Ascending aorta (tissue), 2 donors: ENCODE measurements at regions not wholly inside any gene's neighbourhood (a gene's known extent, or its start where the extent isn't known, plus 50 kb on each side); places are given as distances from the start of the nearest gene placed in this dataset.

Source experiments
- DNase-seq, 2 donors: peaks; one replicate each; pipeline ENCODE4 v3.0.0-alpha.2; 2019; ENCODE audit warnings: low spot score in 2 of 2
- H3K27ac ChIP-seq, 2 donors: fragments of 200-600 bp; sonication (generic); one replicate each; pipeline ENCODE4 v1.5.1; 2016 to 2017; ENCODE audit warnings: mild to moderate bottlenecking in 1 of 2
- H3K27me3 ChIP-seq: fragments of 200-600 bp; sonication (generic); one replicate; pipeline ENCODE4 v1.5.1; 2017
- H3K36me3 ChIP-seq, 2 donors: fragments of 200-600 bp; sonication (generic); one replicate each; pipeline ENCODE4 v1.5.1; 2016
- H3K4me1 ChIP-seq, 2 donors: fragments of 200-600 bp; sonication (generic); one replicate each; pipeline ENCODE4 v1.5.1; 2016 to 2017; ENCODE audit warnings: mild to moderate bottlenecking in 1 of 2
- H3K4me3 ChIP-seq, 2 donors: fragments of 200-600 bp; sonication (generic); one replicate each; pipeline ENCODE4 v1.5.1; 2016 to 2017; ENCODE audit warnings: mild to moderate bottlenecking in 1 of 2
- H3K9me3 ChIP-seq, 2 donors: fragments of 200-600 bp; sonication (generic); one replicate each; pipeline ENCODE4 v1.5.1; 2016
- intact Hi-C: fragments of 100-400 bp; cut with DNase I; formaldehyde crosslinking; loops from one replicate; pipeline ENCODE4 v1.15.1; 2023
- TF ChIP-seq, protein P1 (sequence below), 3 experiments: fragments of 200-600 bp in 2 of 3; fragments of 450-650 bp in 1 of 3; sonication (generic) in 2 of 3; IDR thresholded peaks; one replicate each; pipeline ENCODE4 v1.5.1; 2016 to 2019; ENCODE audit warnings: antibody characterized with exemption in 3 of 3, mild to moderate bottlenecking in 1 of 3, moderate library complexity in 1 of 3

DNA sequence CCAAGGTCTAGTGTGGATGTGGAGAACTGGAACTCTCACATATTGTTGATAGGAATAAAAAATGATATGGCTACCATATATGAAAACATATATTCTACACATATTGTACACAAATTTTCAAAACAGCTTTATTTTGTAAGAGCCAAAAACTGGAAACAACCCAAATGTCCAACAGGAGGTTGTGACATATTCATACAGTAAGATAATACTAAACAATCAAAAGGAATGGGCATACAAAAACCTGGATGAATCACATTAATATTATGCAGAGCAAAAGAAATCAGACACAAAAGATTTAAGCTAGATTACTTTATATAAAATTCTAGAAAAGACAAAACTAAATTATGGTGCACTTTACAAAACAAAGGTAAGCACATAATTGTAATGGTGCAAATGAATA is 223.9 kb downstream of the SIM1 start:
- Histone ChIP-seq H3K36me3 (no peaks in the 10 kb centered on the region), H3K4me1 (no peaks in the 10 kb centered on the region), H3K27ac (no peak overlapping the region), H3K4me3 (no peak overlapping the region), H3K9me3 (no peaks in the 10 kb centered on the region), H3K27me3 (no peaks in the 10 kb centered on the region)
- DNase-seq, result no peak
- TF ChIP-seq, protein P1, sequence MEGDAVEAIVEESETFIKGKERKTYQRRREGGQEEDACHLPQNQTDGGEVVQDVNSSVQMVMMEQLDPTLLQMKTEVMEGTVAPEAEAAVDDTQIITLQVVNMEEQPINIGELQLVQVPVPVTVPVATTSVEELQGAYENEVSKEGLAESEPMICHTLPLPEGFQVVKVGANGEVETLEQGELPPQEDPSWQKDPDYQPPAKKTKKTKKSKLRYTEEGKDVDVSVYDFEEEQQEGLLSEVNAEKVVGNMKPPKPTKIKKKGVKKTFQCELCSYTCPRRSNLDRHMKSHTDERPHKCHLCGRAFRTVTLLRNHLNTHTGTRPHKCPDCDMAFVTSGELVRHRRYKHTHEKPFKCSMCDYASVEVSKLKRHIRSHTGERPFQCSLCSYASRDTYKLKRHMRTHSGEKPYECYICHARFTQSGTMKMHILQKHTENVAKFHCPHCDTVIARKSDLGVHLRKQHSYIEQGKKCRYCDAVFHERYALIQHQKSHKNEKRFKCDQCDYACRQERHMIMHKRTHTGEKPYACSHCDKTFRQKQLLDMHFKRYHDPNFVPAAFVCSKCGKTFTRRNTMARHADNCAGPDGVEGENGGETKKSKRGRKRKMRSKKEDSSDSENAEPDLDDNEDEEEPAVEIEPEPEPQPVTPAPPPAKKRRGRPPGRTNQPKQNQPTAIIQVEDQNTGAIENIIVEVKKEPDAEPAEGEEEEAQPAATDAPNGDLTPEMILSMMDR (IDR thresholded peaks at IDR 0.05), result no peak
- intact Hi-C loops, result no loop called here

- H3K4me3 ChIP-seq, result no peak overlapping the region
- H3K27ac ChIP-seq, result no peak overlapping the region
- no peaks in the 10 kb centered on the region for H3K27me3 ChIP-seq
- DNase-seq, result no peak
- H3K4me1 ChIP-seq, result no peaks in the 10 kb centered on the region
- intact Hi-C loops, result no loop called here
- no peaks in the 10 kb centered on the region for H3K36me3 ChIP-seq
- no peaks in the 10 kb centered on the region for H3K9me3 ChIP-seq
- TF ChIP-seq, protein P1 (IDR thresholded peaks at IDR 0.05), result no peak
Observed at GRCh38 chr6:100237821-100238220, 226.9 kb downstream of the SIM1 start.

DNA sequence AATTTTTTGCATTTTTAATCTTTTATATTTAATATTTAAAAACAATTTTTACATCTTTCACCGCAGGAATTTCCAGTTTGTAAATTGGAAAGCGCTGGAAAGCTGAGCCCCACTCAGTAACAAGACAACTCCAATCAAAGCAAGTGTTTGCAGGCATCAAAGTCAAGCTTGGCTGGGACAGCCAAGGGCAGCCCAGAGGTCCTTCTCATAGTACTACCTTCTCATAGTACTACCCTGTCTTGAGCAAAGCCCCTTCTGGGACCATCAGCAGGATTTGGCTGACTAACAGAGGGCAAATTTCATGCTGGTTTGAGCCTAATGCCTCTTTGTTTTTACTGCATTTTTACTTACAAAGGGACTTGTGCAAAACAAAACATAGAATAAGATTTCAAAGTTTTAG is 228.3 kb downstream of the SIM1 start:
- DNase-seq, result no peak
- no peak overlapping the region for H3K4me3 ChIP-seq
- H3K9me3 ChIP-seq, result no peaks in the 10 kb centered on the region
- no peak overlapping the region for H3K27ac ChIP-seq
- intact Hi-C loops, result no loop called here
- H3K36me3 ChIP-seq, result no peaks in the 10 kb centered on the region
- no peaks in the 10 kb centered on the region for H3K4me1 ChIP-seq
- TF ChIP-seq, protein P1 (IDR thresholded peaks at IDR 0.05), result no peak
- no peaks in the 10 kb centered on the region for H3K27me3 ChIP-seq

GRCh38 chr6:100235631-100236030 is 229.1 kb downstream of the SIM1 start:
- H3K4me3 ChIP-seq, result no peak overlapping the region
- no peak overlapping the region for H3K27ac ChIP-seq
- H3K4me1 ChIP-seq, result no peaks in the 10 kb centered on the region
- H3K36me3 ChIP-seq, result no peaks in the 10 kb centered on the region
- TF ChIP-seq, protein P1 (IDR thresholded peaks at IDR 0.05), result no peak
- no peaks in the 10 kb centered on the region for H3K27me3 ChIP-seq
- DNase-seq, result no peak
- intact Hi-C loops, result no loop called here
- no peaks in the 10 kb centered on the region for H3K9me3 ChIP-seq

DNA sequence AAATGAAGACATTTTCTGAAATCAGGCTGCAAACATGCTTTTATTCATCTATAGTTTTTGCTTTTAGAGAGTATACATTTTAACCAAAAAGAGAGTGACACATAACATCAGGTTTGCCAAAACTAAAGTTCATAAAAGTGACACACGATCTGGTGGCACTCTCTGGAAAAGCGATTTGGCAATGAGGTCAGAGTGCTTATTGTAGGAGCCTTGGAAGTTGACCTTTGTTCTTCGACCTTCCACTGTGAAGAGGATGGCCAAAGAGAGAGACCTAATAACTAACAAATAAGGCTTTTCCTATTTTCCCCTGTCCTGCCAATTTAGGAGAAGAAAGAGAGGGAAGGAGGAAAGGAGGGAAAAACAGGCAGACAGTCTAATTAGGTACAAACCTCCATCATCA is 230.1 kb downstream of the SIM1 start:
- Histone ChIP-seq H3K27ac (no peak overlapping the region), H3K4me1 (no peaks in the 10 kb centered on the region), H3K9me3 (no peaks in the 10 kb centered on the region), H3K36me3 (no peaks in the 10 kb centered on the region), H3K27me3 (no peaks in the 10 kb centered on the region), H3K4me3 (no peak overlapping the region)
- intact Hi-C loops, result no loop called here
- TF ChIP-seq, protein P1 (IDR thresholded peaks at IDR 0.05), result no peak
- no peak for DNase-seq
